GM12878 (cell line): ENCODE measurements at regions not wholly inside any gene's neighbourhood (a gene's known extent, or its start where the extent isn't known, plus 50 kb on each side); places are given as distances from the start of the nearest gene placed in this dataset.

Source experiments
- ATAC-seq: fragments of 200-7000 bp; cut with Tn5 transposase; 3 replicates; pipeline ENCODE4 v1.9.1; 2020; ENCODE audit warnings: mild to moderate bottlenecking, moderate library complexity
- BruUV-seq: library from RNA; stranded (reverse); fragments of 400-500 nt; replicated peaks from 2 replicates; lab custom pipeline; 2021; lab: Mats Ljungman, UMichigan
- CTCF ChIA-PET: fragments of 300-600 bp; sonication (Branson Sonifier 250); formaldehyde crosslinking; extraction: SDS; loops from one replicate; lab custom pipeline; 2021; ENCODE audit warnings: inconsistent platforms; lab: Yijun Ruan, JAX
- POLR2A ChIA-PET: fragments of 350-600 bp; formaldehyde crosslinking; extraction: SDS; loops from one replicate; lab custom pipeline; 2021; ENCODE audit warnings: inconsistent platforms; lab: Charles Lee
- RAD21 ChIA-PET: fragments of 300-600 bp; sonication (Branson Sonifier 250); formaldehyde crosslinking; loops from one replicate; lab custom pipeline; 2023; ENCODE audit warnings: antibody characterized with exemption; ENCODE audit not compliant: unreplicated experiment; lab: Charles Lee
- SMC1A ChIA-PET: fragments of 300-600 bp; sonication (Branson Sonifier 250); formaldehyde crosslinking; loops from one replicate; lab custom pipeline; 2023; ENCODE audit not compliant: unreplicated experiment, uncharacterized antibody; lab: Charles Lee
- DNase-seq: peaks from one replicate; pipeline ENCODE4 v3.0.0-alpha.2; 2011; ENCODE audit warnings: low read depth, low spot score
- FAIRE-seq: peaks from 3 replicates; lab custom pipeline; 2011; peaks lifted over from hg19 to GRCh38; lab: Jason Lieb, UNC
- H2AFZ ChIP-seq: 2 replicates; pipeline ENCODE4 v1.6.0; 2011; ENCODE audit warnings: low read depth, low read length, control low read depth; ENCODE audit not compliant: control insufficient read depth
- H3K27ac ChIP-seq: 2 replicates; pipeline ENCODE4 v1.5.1; 2011; ENCODE audit warnings: control low read depth; ENCODE audit not compliant: control insufficient read depth, insufficient read depth
- H3K27me3 ChIP-seq, 2 experiments: replicated peaks in 1 of 2; 2 replicates each; pipeline versions ENCODE4 v1.6.0 to v1.6.1; 2011; ENCODE audit warnings: low read length in 1 of 2; ENCODE audit not compliant: control insufficient read depth in 2 of 2, insufficient read depth in 2 of 2
- H3K36me3 ChIP-seq, 2 experiments: 2 replicates each; pipeline ENCODE4 v1.5.1; 2011; ENCODE audit warnings: low read length in 1 of 2; ENCODE audit not compliant: control insufficient read depth in 2 of 2, insufficient read depth in 2 of 2
- H3K4me1 ChIP-seq: 2 replicates; pipeline ENCODE4 v1.6.1; 2011; ENCODE audit warnings: mild to moderate bottlenecking, low read length, moderate library complexity, mixed read lengths; ENCODE audit not compliant: control insufficient read depth, insufficient read depth
- H3K4me2 ChIP-seq: 2 replicates; pipeline ENCODE4 v1.6.0; 2011; ENCODE audit warnings: control low read depth; ENCODE audit not compliant: control insufficient read depth, insufficient read depth
- H3K4me3 ChIP-seq: fragments of 200-600 bp; sonication (generic); 2 replicates; pipeline ENCODE4 v1.5.1; 2016
- H3K79me2 ChIP-seq: 2 replicates; pipeline ENCODE4 v1.6.0; 2011; ENCODE audit warnings: low read length; ENCODE audit not compliant: control insufficient read depth, insufficient read depth
- H3K9ac ChIP-seq: 2 replicates; pipeline ENCODE4 v1.8.0; 2011; ENCODE audit warnings: low read length, control low read depth, mixed read lengths; ENCODE audit not compliant: control insufficient read depth, insufficient read depth
- H3K9me3 ChIP-seq: replicated peaks from 3 replicates; pipeline ENCODE4 v1.5.1; 2011; ENCODE audit warnings: mild to moderate bottlenecking, low read length; ENCODE audit not compliant: control insufficient read depth, insufficient read depth
- H4K20me1 ChIP-seq: 2 replicates; pipeline ENCODE4 v1.6.0; 2011; ENCODE audit not compliant: control insufficient read depth, insufficient read depth
- CBFB ChIP-seq: IDR thresholded peaks from 2 replicates; pipeline ENCODE4 v1.6.1; 2016; ENCODE audit warnings: antibody characterized with exemption, low read depth
- E4F1 ChIP-seq: fragments of 450-650 bp; IDR thresholded peaks from 2 replicates; pipeline ENCODE4 v1.6.1; 2018; ENCODE audit warnings: borderline replicate concordance, mild to moderate bottlenecking; ENCODE audit not compliant: partially characterized antibody
- KAT2A ChIP-seq: conservative IDR thresholded peaks from 2 replicates; pipeline ENCODE4 v1.6.1; 2011; ENCODE audit warnings: low read depth, low read length; ENCODE audit not compliant: control insufficient read depth
- LARP7 ChIP-seq: fragments of 450-650 bp; IDR thresholded peaks from 2 replicates; pipeline ENCODE4 v1.6.1; 2017; ENCODE audit warnings: mild to moderate bottlenecking
- MYC ChIP-seq: IDR thresholded peaks from 2 replicates; pipeline ENCODE4 v1.6.1; 2011; ENCODE audit warnings: mild to moderate bottlenecking, low read length, moderate library complexity, inconsistent platforms; ENCODE audit not compliant: insufficient read depth, insufficient replicate concordance, insufficient read length, severe bottlenecking
- PBX3 ChIP-seq: IDR thresholded peaks from 2 replicates; pipeline ENCODE4 v1.6.1; 2011; ENCODE audit warnings: mild to moderate bottlenecking, low read depth, low read length, moderate library complexity; ENCODE audit not compliant: insufficient replicate concordance
- PKNOX1 ChIP-seq: fragments of 450-650 bp; IDR thresholded peaks from 2 replicates; pipeline ENCODE4 v1.6.1; 2016; ENCODE audit warnings: mild to moderate bottlenecking
- SMAD1 ChIP-seq: fragments of 450-650 bp; IDR thresholded peaks from 2 replicates; pipeline ENCODE4 v1.6.1; 2018; ENCODE audit warnings: mild to moderate bottlenecking, low read depth; ENCODE audit not compliant: partially characterized antibody
- TCF7 ChIP-seq: IDR thresholded peaks from 2 replicates; pipeline ENCODE4 v1.6.1; 2014; ENCODE audit warnings: antibody characterized with exemption, borderline replicate concordance
- ZBTB40 ChIP-seq: fragments of 450-650 bp; IDR thresholded peaks from 2 replicates; pipeline ENCODE4 v1.6.1; 2016; ENCODE audit warnings: mild to moderate bottlenecking, moderate library complexity, borderline replicate concordance
- ZSCAN29 ChIP-seq: fragments of 450-650 bp; IDR thresholded peaks from 2 replicates; pipeline ENCODE4 v1.6.1; 2017; ENCODE audit warnings: mild to moderate bottlenecking, moderate library complexity
- WGBS: methylation state at CpG from one replicate; pipeline ENCODE4 v1.1.6; 2016; ENCODE audit warnings: low lambda C conversion rate; ENCODE audit not compliant: insufficient replicate concordance, insufficient coverage; ENCODE audit errors: missing lambda C conversion rate; 5-methylcytosine and 5-hydroxymethylcytosine counted together
- in situ Hi-C: fragments of 300-500 bp; cut with MboI; formaldehyde crosslinking; loops from 9 replicates; pipeline ENCODE4 v1.14.3; 2018; ENCODE audit warnings: mixed read lengths
- intact Hi-C: fragments of 100-400 bp; cut with micrococcal nuclease; formaldehyde crosslinking; loops from one replicate; pipeline ENCODE4 v1.14.2; 2022; ENCODE audit not compliant: unreplicated experiment

GRCh38 chr1:38555130-38555529, 304.4 kb downstream of the RRAGC start (continued):
- TF ChIP-seq LARP7: no peak
- TF ChIP-seq PBX3: no peak
- TF ChIP-seq KAT2A: no peak
- no peak for TF ChIP-seq PKNOX1
- no peak for TF ChIP-seq SMAD1
- no peak for TF ChIP-seq MYC
- TF ChIP-seq ZSCAN29: no peak

GRCh38 chr1:38551318-38552307, 308.0 kb downstream of the RRAGC start:
- ATAC-seq (no peak), DNase-seq (no peak), FAIRE-seq (no peak)
- Histone ChIP-seq H3K4me1 (peaks cover 4% of the 10 kb centered on the region), H3K79me2 (no peaks in the 10 kb centered on the region), H4K20me1 (no peaks in the 10 kb centered on the region), H3K4me3 (no peak overlapping the region), H3K4me2 (no peak overlapping the region), H3K9ac (no peak overlapping the region), H3K9me3 (no peaks in the 10 kb centered on the region), H2AFZ (no peak overlapping the region), H3K27me3 (no peaks in the 10 kb centered on the region; a peak in 1 of 4 replicates), H3K36me3 (no peaks in the 10 kb centered on the region), H3K27ac (no peak overlapping the region)
- intact Hi-C loops (no loop called here), in situ Hi-C loops (no loop called here)
- ChIA-PET SMC1A (interaction anchor here (1.0 to 1.2 kb wide), 2 partner anchors 264 to 511 kb away, joined by 3 read pairs; no protein-coding TSS in a partner anchor), RAD21 (no interaction called here), CTCF (interaction anchor here (0.9 to 1.3 kb wide), 2 partner anchors 20 to 38 kb away, joined by 3 read pairs; no protein-coding TSS in a partner anchor), POLR2A (no interaction called here)
- WGBS: 68% methylated on average over 19 of the region's 19 CpGs
- no TSS peak for BruUV-seq
- TF ChIP-seq ZBTB40 (no peak), CBFB (no peak), E4F1 (no peak), TCF7 (no peak), KAT2A (no peak)
